ENCODE measurements at regions not wholly inside any gene's neighbourhood (a gene's known extent, or its start where the extent isn't known, plus 50 kb on each side); places are given as distances from the start of the nearest gene placed in this dataset.
"Not testable (repeated sequence)": the region's sequence is repeated elsewhere in the genome, so short reads cannot be mapped to it uniquely, and the experiment has no call there.

DNA sequence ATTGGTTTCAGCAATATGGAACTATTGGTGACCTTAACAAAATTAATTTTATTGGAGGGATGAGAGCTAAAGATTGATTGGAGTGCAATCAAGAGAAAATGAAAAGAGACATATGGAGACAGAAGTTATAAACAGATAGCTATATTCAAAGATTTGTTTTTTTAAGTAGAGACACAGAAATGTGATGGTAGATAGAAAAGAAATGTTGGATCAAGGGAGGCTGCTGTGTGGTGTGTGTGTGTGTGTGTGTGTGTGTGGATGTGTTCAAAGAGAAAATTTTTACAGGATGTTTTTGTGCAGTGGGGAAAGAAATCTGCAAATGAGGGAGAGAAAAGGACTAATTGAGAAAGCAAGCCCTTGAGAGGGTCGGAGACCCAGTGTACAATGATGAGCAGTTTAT is 249.5 kb upstream of the SPHKAP start:
- in situ Hi-C loops (cut with MboI; ENCODE audit: low pct_unique_long_range_greater_than_20kb, low sequenced_read_pairs, unreplicated experiment): no loop called here
- DNase-seq (ENCODE audit: low spot score): no peak
- TF ChIP-seq, protein P1, sequence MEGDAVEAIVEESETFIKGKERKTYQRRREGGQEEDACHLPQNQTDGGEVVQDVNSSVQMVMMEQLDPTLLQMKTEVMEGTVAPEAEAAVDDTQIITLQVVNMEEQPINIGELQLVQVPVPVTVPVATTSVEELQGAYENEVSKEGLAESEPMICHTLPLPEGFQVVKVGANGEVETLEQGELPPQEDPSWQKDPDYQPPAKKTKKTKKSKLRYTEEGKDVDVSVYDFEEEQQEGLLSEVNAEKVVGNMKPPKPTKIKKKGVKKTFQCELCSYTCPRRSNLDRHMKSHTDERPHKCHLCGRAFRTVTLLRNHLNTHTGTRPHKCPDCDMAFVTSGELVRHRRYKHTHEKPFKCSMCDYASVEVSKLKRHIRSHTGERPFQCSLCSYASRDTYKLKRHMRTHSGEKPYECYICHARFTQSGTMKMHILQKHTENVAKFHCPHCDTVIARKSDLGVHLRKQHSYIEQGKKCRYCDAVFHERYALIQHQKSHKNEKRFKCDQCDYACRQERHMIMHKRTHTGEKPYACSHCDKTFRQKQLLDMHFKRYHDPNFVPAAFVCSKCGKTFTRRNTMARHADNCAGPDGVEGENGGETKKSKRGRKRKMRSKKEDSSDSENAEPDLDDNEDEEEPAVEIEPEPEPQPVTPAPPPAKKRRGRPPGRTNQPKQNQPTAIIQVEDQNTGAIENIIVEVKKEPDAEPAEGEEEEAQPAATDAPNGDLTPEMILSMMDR (IDR thresholded peaks at IDR 0.05; ENCODE audit: extremely low read depth, insufficient read depth, missing control alignments): no peak

DNA sequence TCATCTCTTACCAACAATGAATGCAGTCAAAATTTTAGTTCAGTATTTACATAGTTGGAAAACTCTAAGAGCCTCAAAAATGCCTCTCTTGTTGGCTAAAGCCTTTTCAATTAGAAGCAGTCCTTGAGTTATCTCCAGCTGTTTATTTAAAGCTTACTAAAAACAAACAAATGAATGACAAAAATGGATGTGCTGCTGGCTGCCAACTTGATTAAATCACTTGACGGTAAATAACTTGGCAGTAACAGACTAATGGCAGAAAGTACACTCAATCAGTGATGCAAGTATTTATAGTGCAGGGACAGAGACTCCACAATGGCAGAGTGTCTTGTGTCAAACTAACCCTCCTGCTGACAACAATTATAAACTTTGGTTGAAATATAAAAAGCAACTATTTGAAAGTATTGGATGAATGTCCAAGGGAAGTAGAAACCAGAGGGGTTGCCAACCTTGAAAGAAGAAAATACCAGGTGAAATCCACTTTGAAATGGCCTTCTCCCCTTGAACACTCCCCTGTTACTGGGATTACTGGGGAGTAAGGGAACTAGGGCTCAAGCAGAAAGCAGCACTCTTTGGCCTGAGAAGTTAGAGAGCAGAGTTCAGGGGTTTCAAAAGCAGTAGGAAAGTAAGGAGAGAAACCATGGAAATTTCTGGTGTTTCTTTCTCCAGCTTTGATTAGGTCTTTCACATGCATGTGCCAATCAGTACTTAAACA is 245.2 kb upstream of the SPHKAP start:
- no peak for DNase-seq (ENCODE audit: low spot score)
- TF ChIP-seq, protein P1 (IDR thresholded peaks at IDR 0.05; ENCODE audit: extremely low read depth, insufficient read depth, missing control alignments): no peak
- in situ Hi-C loops (cut with MboI; ENCODE audit: low pct_unique_long_range_greater_than_20kb, low sequenced_read_pairs, unreplicated experiment): no loop called here

DNA sequence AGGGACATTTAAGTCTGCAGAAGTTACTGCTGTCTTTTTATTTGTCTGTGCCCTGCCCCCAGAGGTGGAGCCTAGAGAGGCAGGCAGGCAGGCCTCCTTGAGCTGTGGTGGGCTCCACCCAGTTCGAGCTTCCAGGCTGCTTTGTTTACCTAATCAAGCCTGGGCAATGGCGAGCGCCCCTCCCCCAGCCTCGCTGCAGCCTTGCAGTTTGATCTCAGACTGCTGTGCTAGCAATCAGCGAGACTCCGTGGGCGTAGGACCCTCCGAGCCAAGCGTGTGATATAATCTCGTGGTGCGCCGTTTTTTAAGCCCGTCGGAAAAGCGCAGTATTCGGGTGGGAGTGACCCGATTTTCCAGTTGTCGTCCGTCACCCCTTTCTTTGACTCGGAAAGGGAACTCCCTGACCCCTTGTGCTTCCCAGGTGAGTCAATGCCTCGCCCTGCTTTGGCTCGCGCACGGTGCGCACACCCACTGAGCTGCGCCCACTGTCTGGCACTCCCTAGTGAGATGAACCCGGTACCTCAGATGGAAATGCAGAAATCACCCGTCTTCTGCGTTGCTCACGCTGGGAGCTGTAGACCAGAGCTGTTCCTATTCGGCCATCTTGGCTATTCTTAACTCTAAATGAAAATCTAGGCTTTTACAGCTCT is 244.0 kb upstream of the SPHKAP start:
- in situ Hi-C loops (cut with MboI; ENCODE audit: low pct_unique_long_range_greater_than_20kb, low sequenced_read_pairs, unreplicated experiment); DNase-seq (ENCODE audit: low spot score): not testable (repeated sequence)

DNA sequence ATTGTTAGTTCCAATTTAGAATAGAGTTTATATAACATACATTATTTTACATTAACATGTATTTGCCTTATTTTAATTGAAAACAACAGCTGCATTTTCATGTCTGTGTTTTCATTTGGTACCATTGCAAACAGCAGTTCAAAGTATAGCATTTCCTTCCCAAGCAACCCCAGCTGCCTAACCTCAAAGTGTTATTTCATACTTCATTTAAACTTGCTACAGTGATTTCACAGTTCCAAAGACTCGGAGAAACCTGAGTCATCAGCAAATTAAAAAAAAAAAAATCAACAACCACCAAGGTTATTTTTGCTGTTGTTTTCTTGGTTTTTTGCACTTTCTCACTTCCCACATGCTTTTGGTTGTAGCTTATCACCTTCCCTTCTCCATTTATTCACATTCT is 236.5 kb upstream of the SPHKAP start:
- no peak for DNase-seq (ENCODE audit: low spot score)
- in situ Hi-C loops (cut with MboI; ENCODE audit: low pct_unique_long_range_greater_than_20kb, low sequenced_read_pairs, unreplicated experiment): no loop called here
- TF ChIP-seq, protein P1 (IDR thresholded peaks at IDR 0.05; ENCODE audit: extremely low read depth, insufficient read depth, missing control alignments): no peak

DNA sequence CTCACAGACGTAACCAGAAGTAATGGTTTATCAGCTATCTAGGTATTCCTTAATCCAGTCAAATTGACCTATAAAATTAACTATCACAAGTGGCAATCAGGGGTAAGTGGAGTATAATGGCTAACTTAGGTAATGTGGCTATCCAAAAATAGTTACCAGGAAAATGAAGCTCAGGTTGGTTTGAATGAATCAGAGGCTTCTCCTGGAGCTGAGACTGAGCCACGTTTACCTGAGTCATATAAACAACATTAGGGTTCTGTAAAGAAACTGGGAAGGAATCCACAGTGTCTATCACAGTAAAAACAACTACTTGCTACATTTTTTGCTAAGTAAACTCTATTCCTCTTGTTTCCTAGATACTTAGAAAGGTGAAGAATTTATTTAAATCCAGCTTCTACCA is 236.0 kb upstream of the SPHKAP start:
- no peak for DNase-seq (ENCODE audit: low spot score)
- in situ Hi-C loops (cut with MboI; ENCODE audit: low pct_unique_long_range_greater_than_20kb, low sequenced_read_pairs, unreplicated experiment): no loop called here
- TF ChIP-seq, protein P1 (IDR thresholded peaks at IDR 0.05; ENCODE audit: extremely low read depth, insufficient read depth, missing control alignments): no peak

DNA sequence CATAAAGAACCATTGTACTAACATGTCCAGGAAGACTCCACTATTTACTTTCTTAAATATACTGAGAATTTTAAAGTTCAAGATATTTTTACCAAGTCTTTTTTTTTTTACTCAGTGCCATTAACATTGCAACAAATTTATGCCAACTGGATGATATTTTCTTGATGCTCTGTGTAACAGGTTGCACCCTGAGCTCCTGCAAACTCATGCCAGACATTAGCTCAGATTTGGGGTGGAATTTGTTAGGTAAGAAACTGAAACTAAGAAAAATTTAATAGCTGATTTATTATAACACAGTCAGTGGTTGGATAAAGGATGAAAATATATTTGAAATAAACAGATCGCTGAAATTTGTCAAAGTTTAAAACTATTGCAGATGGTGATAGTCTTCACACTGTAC is 228.6 kb upstream of the SPHKAP start:
- TF ChIP-seq, protein P1 (IDR thresholded peaks at IDR 0.05; ENCODE audit: extremely low read depth, insufficient read depth, missing control alignments): no peak
- in situ Hi-C loops (cut with MboI; ENCODE audit: low pct_unique_long_range_greater_than_20kb, low sequenced_read_pairs, unreplicated experiment): no loop called here
- DNase-seq (ENCODE audit: low spot score): no peak

DNA sequence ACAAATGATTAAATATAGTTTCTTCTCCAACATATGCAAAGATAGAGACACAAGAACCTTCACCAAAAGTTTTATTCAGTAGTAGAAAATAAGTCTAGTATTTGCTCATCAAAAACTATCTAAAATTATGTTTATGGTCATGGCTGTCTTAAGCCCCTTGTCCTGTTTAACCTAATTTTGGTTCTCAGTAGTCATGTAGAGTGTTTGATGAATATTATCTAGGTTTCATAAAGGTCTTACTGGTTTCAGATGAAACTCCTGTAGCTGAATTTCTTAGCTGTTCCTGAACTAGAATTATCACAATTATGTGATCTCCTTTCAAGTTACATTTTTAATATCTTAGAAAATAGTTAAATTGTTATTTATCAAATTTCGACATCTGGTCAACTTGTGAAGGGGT is 228.0 kb upstream of the SPHKAP start:
- no peak for DNase-seq (ENCODE audit: low spot score)
- TF ChIP-seq, protein P1 (IDR thresholded peaks at IDR 0.05; ENCODE audit: extremely low read depth, insufficient read depth, missing control alignments): no peak
- in situ Hi-C loops (cut with MboI; ENCODE audit: low pct_unique_long_range_greater_than_20kb, low sequenced_read_pairs, unreplicated experiment): no loop called here

Data from GM13977 (cell line).